EL (cell line): ENCODE measurements at regions not wholly inside any gene's neighbourhood (a gene's known extent, or its start where the extent isn't known, plus 50 kb on each side); places are given as distances from the start of the nearest gene placed in this dataset.

Source experiments
- DNase-seq: peaks from one replicate; pipeline ENCODE4 v3.0.0-alpha.2; 2016

DNA sequence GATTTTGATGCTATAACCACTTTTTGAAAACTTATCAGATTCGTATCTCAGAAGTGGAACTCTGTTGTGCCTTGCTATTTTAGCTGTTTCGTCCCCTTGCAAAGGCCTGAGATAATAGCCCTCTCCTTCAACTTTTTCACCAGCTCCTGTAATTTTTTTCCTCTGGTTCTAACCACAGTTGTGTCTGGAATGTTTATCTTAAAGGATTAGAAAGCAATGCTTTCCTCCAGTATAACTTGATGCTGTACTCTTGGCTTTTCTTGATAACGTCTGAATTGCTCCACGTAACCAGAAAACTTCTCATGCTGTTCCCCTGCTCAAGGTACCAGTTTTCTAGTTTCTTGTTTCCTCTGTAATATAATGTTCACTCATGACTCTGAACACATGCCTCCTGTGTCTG is 209.4 kb downstream of the DTWD2 start:
- no peak for DNase-seq

DNA sequence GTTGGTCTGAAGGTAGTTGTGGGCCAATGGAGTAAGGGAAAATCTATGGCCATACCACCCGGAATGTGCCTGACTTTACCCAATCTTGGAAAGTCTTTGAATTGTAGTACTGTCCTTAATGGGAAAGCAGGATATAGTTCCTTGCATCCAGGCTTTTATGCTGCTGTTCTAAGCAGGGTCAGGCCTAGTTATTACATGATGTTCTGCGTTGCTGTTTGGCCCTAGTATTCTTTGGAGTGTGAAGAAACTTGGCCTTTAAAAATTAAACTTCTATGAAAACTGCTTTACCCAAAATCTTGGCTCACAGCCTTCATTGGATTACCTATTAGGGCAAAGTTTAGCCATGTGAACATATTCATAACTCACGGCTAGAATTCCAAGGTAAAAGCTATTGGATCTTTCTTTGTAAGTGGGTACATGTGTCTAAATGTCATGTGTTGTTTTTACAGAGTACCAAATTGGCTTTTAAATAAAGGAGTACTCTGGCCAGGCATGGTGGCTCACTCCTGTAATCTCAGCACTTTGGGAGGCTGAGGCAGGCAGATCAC is 211.1 kb downstream of the DTWD2 start:
- DNase-seq, result no peak

DNA sequence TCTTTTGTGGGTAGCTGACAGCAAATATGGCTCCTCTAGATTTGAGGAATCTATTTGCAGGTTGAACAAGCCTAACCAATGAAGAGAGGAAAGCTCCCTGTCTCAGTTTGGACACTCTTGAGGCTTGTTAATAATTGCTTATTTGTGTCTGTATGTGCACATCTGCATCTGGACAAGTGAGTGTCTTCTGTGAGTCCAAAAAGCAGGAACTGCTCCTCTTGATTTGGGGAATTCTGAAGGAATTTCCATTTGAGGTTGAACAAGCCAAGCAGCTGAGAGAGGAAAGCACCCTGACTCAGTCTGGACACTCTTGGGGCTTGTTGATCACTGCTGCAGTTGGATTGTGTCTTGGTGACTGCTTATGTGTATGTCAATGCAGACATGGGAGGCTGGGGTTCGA is 211.6 kb downstream of the DTWD2 start:
- DNase-seq, result no peak

GRCh38 chr5:118775790-118776499 is 212.4 kb downstream of the DTWD2 start:
- DNase-seq, result no peak

DNA sequence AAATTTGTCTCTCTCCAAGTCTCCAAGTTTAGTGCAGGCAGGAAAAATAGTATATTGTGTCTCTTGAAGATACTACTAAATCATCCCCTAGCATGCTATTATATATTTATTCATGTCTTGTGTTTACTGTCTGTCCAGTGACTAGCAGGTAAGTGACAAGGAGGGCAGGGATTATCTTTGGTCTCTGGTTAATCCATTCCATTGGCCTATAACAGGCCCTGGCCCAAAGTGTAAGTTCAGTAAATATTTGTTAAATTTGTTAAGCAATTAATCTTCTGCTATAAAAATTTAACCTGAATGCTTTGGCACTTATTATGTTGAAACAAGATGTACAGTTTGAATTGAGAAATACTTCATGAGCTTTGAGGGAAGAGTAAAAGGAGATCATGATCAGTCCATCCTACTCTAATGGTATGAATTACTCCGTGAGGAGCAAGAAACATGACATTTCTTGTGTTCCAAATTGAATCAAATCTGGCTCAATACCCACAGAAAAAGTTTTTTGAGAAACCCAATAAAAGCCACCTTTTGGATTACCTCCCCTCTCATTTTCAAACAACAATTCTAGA is 219.7 kb downstream of the DTWD2 start:
- no peak for DNase-seq

DNA sequence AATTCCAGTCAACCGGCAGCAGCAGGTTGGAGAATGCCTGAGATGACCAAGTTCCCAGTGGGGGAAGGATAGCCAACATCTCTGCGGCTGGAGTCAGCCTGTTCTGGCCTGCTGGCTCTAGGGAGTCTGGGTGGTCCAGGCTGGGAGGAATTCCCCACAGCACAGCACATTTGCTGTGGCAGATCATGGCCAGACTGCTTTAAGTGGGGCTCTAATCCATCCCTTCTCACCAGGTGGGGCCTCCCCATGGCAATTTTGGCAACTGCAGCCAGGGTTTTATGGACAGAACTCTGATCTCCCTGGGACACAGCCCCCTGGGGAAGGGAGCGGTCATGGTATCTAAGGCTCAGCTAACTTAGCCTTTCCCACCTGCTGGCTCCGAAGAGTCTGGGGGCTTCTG is 226.1 kb downstream of the DTWD2 start:
- no peak for DNase-seq

DNA sequence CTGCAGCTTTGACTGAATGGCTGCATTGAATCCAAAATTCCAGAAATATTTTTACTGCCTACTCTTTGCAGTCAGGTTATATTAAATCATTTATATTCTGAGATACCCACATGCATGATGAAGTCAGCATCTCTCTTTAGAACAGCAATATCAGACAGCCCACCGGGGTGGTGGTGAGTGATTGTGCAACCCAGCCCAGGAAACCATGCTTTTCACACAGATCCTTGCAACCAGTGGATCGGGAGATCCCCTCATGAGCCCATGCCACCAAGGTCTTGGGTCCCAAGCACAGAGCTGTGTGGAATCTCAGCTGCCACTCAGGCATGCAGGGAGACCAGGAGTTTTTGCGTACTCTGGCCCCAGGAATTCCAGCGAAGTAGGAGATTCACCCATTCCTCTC is 226.5 kb downstream of the DTWD2 start:
- DNase-seq, result no peak

- no peak for DNase-seq
Observed at GRCh38 chr5:118752969-118753368, 235.4 kb downstream of the DTWD2 start.

- DNase-seq, result no peak
Observed at GRCh38 chr5:118736396-118736795, 252.0 kb downstream of the DTWD2 start.

GRCh38 chr5:118733394-118733793 is 255.0 kb downstream of the DTWD2 start:
- DNase-seq, result no peak

- DNase-seq, result no peak
Observed at GRCh38 chr5:118728191-118728590, 260.2 kb downstream of the DTWD2 start.

DNA sequence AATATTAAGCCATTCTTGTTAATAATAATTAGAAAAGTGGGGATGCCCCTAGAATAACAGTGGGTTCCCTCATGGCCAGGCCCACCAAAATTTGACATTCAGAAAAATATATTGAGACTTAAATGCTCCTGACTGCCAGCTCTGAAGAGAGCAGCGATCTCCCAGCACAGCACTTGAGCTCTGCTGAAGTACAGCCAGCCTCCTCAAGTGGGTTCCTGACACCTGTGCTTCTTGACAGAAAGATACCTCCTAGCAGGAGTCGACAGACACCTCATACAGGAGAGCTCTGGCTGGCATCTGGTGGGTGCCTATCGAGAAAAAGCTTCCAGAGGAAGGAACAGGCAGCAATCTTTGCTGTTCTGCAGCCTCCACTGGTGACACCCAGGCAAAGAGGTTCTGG is 261.5 kb downstream of the DTWD2 start:
- DNase-seq, result no peak

DNA sequence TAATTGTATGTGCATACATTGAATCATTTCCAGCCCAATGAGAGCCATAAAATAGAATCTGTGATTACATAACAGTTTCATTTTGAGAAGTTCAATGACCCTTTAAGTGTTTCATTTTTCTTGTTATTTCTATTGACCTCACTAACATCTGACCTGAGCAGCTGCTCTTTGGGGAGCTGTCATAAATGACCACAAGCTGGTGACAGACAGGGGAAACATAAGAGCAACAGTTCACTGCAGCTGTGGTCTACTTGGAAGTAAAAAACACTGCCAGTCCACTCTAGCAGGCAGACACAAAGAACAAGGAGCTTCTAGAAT is 265.4 kb downstream of the DTWD2 start:
- no peak for DNase-seq

DNA sequence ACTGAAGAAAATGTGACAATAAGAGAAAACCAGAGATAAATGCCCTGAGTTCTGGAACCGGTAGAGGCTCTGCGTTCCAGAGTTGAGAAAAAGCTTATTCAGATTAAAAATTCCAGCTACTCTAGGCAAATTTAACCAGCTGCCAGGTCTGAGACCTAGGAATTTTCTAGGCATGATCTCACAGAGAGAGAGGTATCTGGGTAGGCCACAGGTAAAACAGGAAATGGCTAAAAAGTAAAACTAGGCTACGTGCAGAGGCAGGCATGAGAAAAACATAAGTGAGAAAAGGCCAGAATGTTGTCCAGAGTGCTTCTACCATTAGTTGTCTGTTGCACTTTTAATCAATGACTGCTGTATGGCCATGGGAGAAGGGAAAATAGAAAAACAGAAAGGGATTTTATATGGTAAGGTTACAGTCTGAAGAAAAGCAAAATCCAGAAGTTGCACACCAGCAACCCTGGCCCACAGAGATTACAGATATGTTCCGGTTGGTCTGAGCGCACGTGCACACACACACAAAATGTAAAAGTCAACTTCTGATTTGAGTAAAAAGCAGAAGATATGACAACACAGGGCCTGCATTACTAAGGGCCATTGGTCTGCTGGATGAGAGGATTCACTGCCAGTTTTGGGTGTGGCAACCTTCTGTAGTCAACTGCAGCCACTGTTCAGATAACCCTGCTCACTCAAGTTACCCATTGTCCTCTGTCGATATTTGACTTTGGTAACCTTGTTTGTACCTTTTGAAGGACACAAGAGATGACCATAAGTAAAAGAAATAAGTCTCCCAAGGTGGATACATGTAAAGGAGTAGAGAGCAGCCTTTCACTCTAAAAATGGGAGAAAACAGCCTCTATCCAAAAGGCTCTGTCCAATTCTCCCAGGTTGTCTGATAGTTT is 266.0 kb downstream of the DTWD2 start:
- no peak for DNase-seq

DNA sequence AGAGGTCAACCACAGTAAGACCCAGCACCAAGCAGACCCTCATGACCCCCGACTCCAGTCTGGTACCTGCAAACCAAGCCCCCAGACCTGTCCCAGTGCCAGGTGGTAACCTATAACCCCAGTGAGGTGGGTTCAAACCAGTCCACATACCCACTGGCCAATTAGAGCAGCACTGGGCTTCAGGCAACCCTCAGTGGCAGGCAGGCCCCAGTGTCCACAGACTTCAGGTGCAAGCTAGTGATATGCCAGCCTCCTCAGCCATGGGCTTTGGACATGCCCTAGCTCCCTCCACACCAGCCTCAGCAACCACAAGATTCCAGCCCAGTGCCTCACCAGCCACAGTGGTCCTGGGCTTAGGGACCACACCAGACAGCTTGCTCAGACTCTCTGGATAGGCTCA is 276.6 kb downstream of the DTWD2 start:
- DNase-seq, result no peak

DNA sequence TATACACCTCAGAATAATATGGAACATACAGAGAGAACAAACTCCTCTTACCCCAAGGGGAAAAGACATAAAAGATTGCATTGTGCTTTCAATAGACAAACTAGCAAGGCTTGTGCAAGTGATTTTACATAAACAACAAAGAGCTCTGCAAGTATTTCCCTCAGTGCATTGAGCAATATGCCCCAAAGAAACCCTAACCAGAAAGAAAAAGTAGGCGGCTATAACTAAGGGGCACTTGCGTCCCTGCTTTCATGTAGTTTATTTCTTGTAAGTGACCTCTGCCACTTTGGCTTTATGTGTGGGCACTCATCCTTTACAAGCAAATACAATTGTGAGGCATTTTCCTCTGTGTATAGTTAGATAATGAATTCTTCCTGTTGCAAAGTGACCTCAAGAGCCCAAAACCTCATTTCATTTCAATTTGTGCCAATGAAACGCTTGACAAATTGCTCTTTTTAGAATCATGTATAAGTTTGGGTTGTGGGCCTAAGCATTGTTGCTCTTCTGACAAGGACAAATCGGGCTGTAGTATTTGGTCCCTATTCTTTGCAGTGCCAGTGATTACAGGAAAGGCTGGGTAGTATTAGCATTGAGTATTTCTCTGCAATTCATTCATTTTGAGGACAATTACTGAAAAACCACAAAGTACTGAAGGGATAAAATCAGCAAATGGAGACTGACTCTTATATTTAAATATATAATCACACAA is 282.2 kb downstream of the DTWD2 start:
- DNase-seq, result no peak

GRCh38 chr5:118703241-118703640 is 285.1 kb downstream of the DTWD2 start:
- no peak for DNase-seq

DNA sequence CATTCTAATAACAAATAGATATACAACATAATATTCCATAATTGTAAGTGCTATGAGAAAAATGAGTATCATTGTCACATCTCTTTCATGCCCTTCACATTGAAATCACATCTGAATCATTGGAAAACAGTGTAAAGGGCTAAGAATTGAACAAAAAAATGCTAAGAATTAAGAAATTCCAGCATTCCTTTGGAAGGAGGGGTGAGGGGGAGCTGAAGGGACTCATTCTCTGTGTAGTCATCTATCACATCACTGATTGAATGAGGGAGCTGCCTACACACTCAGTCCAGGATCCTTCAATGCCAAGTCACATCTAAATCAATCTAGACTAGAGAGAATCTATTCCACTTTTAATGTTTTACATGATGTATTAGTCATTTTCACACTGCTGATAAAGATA is 286.6 kb downstream of the DTWD2 start:
- peak; percentile 45 for DNase-seq

DNA sequence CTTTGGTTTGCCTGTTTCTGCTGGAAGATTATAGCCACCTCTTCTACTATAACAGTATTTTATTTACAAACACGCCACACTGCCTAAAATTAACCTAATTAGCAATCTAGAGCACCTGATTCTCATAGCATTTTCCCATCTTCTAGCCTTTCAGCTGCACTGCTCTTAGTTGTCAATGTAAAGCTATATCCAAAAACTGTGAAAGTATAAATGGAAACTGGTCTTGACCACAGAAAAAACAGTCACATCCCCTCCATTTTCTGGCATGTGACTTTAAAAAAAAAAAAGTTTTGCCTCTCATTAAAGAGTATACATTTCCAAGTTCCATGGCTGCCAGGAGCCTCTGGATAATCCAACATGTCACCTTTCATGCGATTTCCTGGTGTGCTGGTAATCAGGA is 287.8 kb downstream of the DTWD2 start:
- DNase-seq, result no peak

- no peak for DNase-seq
Observed at GRCh38 chr5:118698774-118699173, 289.6 kb downstream of the DTWD2 start.

DNA sequence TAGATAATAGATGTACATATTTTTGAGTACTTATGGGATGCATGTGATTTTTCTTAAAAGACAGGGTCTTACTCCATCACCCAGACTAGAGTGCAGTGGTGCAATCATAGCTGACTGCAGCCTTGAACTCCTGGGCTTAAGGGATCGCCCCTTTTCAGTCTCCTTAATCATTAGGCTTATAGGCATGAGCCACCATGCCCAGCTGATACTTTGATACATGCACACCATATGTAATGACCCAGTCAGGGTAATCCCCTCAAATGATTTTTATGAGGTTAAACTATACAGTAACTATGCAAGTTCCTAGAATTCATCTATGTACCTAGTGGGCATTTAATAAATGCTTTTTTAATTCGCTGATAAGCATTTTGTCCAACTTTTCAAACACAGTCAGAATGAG is 292.3 kb downstream of the DTWD2 start:
- DNase-seq, result no peak

DNA sequence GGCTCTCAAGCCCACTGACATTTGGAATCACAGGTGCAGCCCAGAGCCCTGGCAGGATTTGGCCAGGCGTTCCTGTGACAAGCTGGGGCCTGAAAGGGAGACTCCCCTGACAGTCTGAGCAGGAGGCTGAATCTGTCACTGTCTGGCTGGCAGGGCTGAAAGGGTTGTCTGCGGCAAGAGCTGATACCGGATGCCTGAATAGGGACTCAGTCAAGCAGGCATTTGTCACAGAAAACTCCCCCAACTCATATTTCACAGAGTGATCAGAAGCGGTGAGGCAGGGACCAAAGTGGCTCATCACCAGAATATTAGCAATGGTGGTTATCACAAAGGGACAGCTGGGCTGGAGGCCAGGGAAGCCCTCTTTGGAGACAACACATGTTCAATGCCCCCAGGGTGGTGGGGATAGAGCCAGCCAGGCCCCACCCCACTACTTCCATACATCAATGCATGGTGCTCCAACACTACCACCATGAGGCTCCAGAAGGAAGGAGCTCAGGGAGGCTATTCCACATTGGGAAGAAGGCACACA is 295.5 kb downstream of the DTWD2 start:
- no peak for DNase-seq
